ENCODE measurements at regions not wholly inside any gene's neighbourhood (a gene's known extent, or its start where the extent isn't known, plus 50 kb on each side); places are given as distances from the start of the nearest gene placed in this dataset.

DNA sequence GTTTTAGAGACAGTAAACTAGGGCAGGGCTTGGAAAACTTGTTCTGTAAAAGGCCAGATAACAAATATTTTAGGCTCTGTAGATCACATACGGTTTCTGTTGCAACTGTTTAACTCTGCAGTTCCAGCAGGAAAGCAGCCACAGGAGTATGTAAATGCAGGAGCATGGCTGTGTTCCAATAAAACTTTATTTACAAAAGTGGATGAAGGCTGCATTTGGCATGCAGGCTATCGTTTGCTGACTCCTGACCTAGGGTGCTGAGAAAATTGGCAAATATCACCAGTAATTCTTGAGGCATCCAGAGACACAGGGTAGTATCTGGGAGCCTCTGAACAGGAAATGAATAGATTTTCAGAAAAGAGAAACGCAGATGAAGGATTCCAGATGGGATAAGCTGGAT lies 274.0 kb downstream of the MAF start:
- Mint-ChIP-seq H3K27me3 (ENCODE audit: low read depth) (peaks cover 33% of the 10 kb centered on the region), H3K9me3 (no peaks in the 10 kb centered on the region), H3K36me3 (ENCODE audit: low read depth) (no peaks in the 10 kb centered on the region), H3K27ac (no peak overlapping the region), H3K4me3 (no peak overlapping the region), H3K4me1 (peaks cover 8% of the 10 kb centered on the region)
- TF ChIP-seq CTCF (IDR thresholded peaks at IDR 0.05; ENCODE audit: unreplicated experiment in 3 of 3), result no peak

DNA sequence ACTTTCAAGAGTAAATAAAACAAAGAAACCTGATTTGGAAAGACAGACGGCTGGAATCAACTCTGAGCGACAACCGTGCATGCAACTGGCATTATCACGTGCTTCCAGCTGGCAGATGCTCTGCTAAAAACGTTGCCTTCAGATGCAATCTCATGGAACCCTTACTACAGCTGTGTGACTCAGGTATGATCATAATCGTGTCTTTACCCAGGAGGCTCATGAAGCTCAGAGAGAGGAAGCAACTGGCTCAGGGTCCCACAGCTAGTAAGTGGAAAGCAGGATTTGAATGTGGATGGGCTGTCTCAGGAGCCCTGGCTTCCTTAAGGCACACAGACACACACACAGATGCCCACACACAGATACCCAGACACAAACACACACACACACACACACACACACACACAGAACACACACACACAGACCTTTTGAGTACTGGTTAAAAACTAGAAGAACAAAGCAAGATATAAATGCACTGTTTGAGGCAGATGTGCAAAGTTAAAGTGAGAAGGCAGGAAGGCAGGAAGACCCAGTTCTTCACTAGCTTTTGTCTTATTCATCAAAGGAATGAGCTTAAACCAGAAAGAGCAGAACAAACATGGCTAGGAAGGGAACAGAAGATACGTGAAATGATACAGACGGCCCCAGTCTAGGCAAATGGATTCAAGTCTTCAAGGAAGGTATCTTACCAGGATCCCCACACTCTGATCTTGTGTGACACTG lies 275.2 kb downstream of the MAF start:
- no peak for TF ChIP-seq CTCF (IDR thresholded peaks at IDR 0.05; ENCODE audit: unreplicated experiment in 3 of 3)
- no peak overlapping the region for H3K4me3 Mint-ChIP-seq
- H3K4me1 Mint-ChIP-seq, result peaks cover 8% of the 10 kb centered on the region
- no peak overlapping the region for H3K27ac Mint-ChIP-seq
- no peaks in the 10 kb centered on the region for H3K9me3 Mint-ChIP-seq
- H3K36me3 Mint-ChIP-seq (ENCODE audit: low read depth), result no peaks in the 10 kb centered on the region
- H3K27me3 Mint-ChIP-seq (ENCODE audit: low read depth), result peaks cover 31% of the 10 kb centered on the region

DNA sequence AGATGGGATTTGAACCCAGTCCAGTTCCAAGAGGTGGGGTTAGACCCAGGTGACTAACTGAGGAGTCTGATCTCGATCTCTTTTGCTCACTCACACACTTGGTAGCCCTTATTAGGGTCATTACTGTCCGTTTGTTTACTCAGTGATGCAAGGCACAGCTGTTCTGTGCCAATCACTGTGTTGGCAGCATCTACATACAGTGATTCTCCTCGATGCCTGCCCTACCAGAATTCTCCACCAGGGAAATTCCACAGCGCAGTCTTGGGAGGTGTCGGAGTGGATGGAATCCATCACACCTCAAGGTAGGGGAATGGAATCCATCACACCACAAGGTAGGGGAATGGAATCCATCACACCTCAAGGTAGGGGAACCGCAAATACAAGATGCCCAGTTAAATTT lies 279.6 kb downstream of the MAF start:
- H3K36me3 Mint-ChIP-seq (ENCODE audit: low read depth), result no peaks in the 10 kb centered on the region
- H3K9me3 Mint-ChIP-seq, result no peaks in the 10 kb centered on the region
- no peak overlapping the region for H3K27ac Mint-ChIP-seq
- H3K4me3 Mint-ChIP-seq, result no peak overlapping the region
- H3K4me1 Mint-ChIP-seq, result no peaks in the 10 kb centered on the region
- no peak for TF ChIP-seq CTCF (IDR thresholded peaks at IDR 0.05; ENCODE audit: unreplicated experiment in 3 of 3)
- peaks cover 49% of the 10 kb centered on the region for H3K27me3 Mint-ChIP-seq (ENCODE audit: low read depth)

GRCh38 chr16:79318143-79318899 lies 282.2 kb downstream of the MAF start:
- Mint-ChIP-seq H3K36me3 (ENCODE audit: low read depth) (no peaks in the 10 kb centered on the region), H3K27me3 (ENCODE audit: low read depth) (peaks cover 42% of the 10 kb centered on the region), H3K9me3 (no peaks in the 10 kb centered on the region), H3K4me3 (no peak overlapping the region), H3K27ac (no peak overlapping the region), H3K4me1 (no peaks in the 10 kb centered on the region)
- TF ChIP-seq CTCF (IDR thresholded peaks at IDR 0.05; ENCODE audit: unreplicated experiment in 3 of 3), result no peak

- peaks cover under 1% of the 10 kb centered on the region for H3K4me1 Mint-ChIP-seq
- no peaks in the 10 kb centered on the region for H3K36me3 Mint-ChIP-seq (ENCODE audit: low read depth)
- H3K27ac Mint-ChIP-seq, result no peak overlapping the region
- H3K4me3 Mint-ChIP-seq, result no peak overlapping the region
- TF ChIP-seq CTCF (IDR thresholded peaks at IDR 0.05; ENCODE audit: unreplicated experiment in 3 of 3), result no peak
- peaks cover 45% of the 10 kb centered on the region for H3K27me3 Mint-ChIP-seq (ENCODE audit: low read depth)
- H3K9me3 Mint-ChIP-seq, result no peaks in the 10 kb centered on the region
These were observed 283.0 kb downstream of the MAF start for GRCh38 chr16:79317521-79317920.
